K562 (cell line): ENCODE measurements at regions not wholly inside any gene's neighbourhood (a gene's known extent, or its start where the extent isn't known, plus 50 kb on each side); places are given as distances from the start of the nearest gene placed in this dataset.

ENCODE experiments used
- ATAC-seq: fragments of 200-7000 bp; cut with Tn5 transposase; 3 replicates; pipeline ENCODE4 v1.9.1; 2020; ENCODE audit warnings: moderate library complexity
- BruUV-seq: library from RNA; stranded (reverse); fragments of 400-500 nt; replicated peaks from 2 replicates; lab custom pipeline; 2021; lab: Mats Ljungman, UMichigan
- CTCF ChIA-PET: fragments of 300-600 bp; formaldehyde crosslinking; extraction: SDS; loops from one replicate; lab custom pipeline; 2021; ENCODE audit warnings: low intra/inter-chr PET ratio; lab: Yijun Ruan, JAX
- POLR2A ChIA-PET: fragments of 300-600, 350-650 bp; sonication (Branson Sonifier 250); formaldehyde crosslinking; extraction: SDS; loops from one replicate; lab custom pipeline; 2021; ENCODE audit warnings: antibody characterized with exemption, inconsistent platforms; lab: Yijun Ruan, JAX
- DNase-seq, 4 experiments: peaks; one replicate each; pipeline versions ENCODE4 v3.0.0 to v3.0.0-alpha.2; 2011 to 2018; ENCODE audit warnings: low spot score in 3 of 4, mixed read lengths in 3 of 4; ENCODE audit errors: extremely low read depth in 1 of 4
- FAIRE-seq: peaks from 2 replicates; lab custom pipeline; 2011; peaks lifted over from hg19 to GRCh38; lab: Jason Lieb, UNC
- H2AFZ ChIP-seq: 2 replicates; pipeline ENCODE4 v1.6.0; 2011; ENCODE audit warnings: low read depth, low read length, control low read depth, inconsistent platforms
- H3K27ac ChIP-seq: fragments of 200-600 bp; 3 replicates; pipeline ENCODE4 v1.8.0; 2011; ENCODE audit warnings: low read depth, mild to moderate bottlenecking, control low read depth, inconsistent platforms, low read length, moderate library complexity, mixed read lengths; ENCODE audit errors: extremely low read depth
- H3K27me3 ChIP-seq, 2 experiments: fragments of 300-600 bp in 1 of 2; 2 replicates in 1 of 2; 3 replicates in 1 of 2; pipeline versions ENCODE4 v1.6.0 to v1.8.0; 2011; ENCODE audit warnings: inconsistent platforms in 2 of 2, low read length in 2 of 2, mild to moderate bottlenecking in 1 of 2, mixed read lengths in 1 of 2, moderate library complexity in 1 of 2; ENCODE audit not compliant: control insufficient read depth in 2 of 2, insufficient read depth in 2 of 2
- H3K36me3 ChIP-seq: fragments of 300-600 bp; 3 replicates; pipeline ENCODE4 v1.8.0; 2011; ENCODE audit warnings: mild to moderate bottlenecking, low read length, inconsistent platforms; ENCODE audit not compliant: control insufficient read depth, insufficient read depth
- H3K4me1 ChIP-seq, 2 experiments: fragments of 200-600 bp in 1 of 2; replicated peaks in 1 of 2; 2 replicates in 1 of 2; 3 replicates in 1 of 2; pipeline versions ENCODE4 v1.5.1 to v1.8.0; 2011; ENCODE audit warnings: inconsistent platforms in 2 of 2, low read length in 2 of 2, mild to moderate bottlenecking in 1 of 2, mixed read lengths in 1 of 2, moderate library complexity in 1 of 2; ENCODE audit not compliant: control insufficient read depth in 2 of 2, insufficient read depth in 2 of 2
- H3K4me2 ChIP-seq: 2 replicates; pipeline ENCODE4 v1.6.1; 2011; ENCODE audit warnings: low read length, control low read depth, inconsistent platforms, mixed read lengths; ENCODE audit not compliant: insufficient read depth
- H3K4me3 ChIP-seq: fragments of 200-600 bp; sonication (generic), shearing (Covaris generic); 2 replicates; pipeline ENCODE4 v1.5.1; 2016; ENCODE audit warnings: control low read depth, inconsistent platforms
- H3K79me2 ChIP-seq: fragments of 200-600 bp; 3 replicates; pipeline ENCODE4 v1.8.0; 2011; ENCODE audit warnings: low read length, inconsistent platforms; ENCODE audit not compliant: control insufficient read depth, insufficient read depth
- H3K9ac ChIP-seq, 2 experiments: 2 replicates each; pipeline versions ENCODE4 v1.6.0 to v1.6.1; 2011; ENCODE audit warnings: low read depth in 2 of 2, low read length in 2 of 2, control low read depth in 1 of 2, inconsistent platforms in 1 of 2, mild to moderate bottlenecking in 1 of 2, mixed read lengths in 1 of 2; ENCODE audit not compliant: insufficient read depth in 1 of 2
- H3K9me1 ChIP-seq: one replicate; pipeline ENCODE4 v1.6.0; 2011; ENCODE audit warnings: inconsistent platforms, mild to moderate bottlenecking, low read length, moderate library complexity; ENCODE audit not compliant: control insufficient read depth, insufficient read depth
- H3K9me3 ChIP-seq: replicated peaks from 2 replicates; pipeline ENCODE4 v1.5.1; 2011; ENCODE audit warnings: low read depth, low read length, inconsistent platforms; ENCODE audit not compliant: control insufficient read depth, insufficient read depth
- H4K20me1 ChIP-seq: replicated peaks from 2 replicates; pipeline ENCODE4 v1.6.1; 2011; ENCODE audit warnings: low read length, inconsistent platforms, mixed read lengths; ENCODE audit not compliant: control insufficient read depth, insufficient read depth
- ARNT ChIP-seq, 2 experiments: fragments of 450-650 bp; IDR thresholded peaks; 2 replicates each; pipeline ENCODE4 v1.6.1; 2016; ENCODE audit warnings: mild to moderate bottlenecking in 1 of 2
- CBX1 ChIP-seq: sonication (generic); IDR thresholded peaks from 2 replicates; pipeline ENCODE4 v1.6.1; 2016; ENCODE audit warnings: antibody characterized with exemption, low read depth, mild to moderate bottlenecking
- COPS2 ChIP-seq: fragments of 450-650 bp; conservative IDR thresholded peaks from 2 replicates; pipeline ENCODE4 v1.6.1; 2016; ENCODE audit warnings: mild to moderate bottlenecking, moderate library complexity
- FUS ChIP-seq: fragments of 200-400 bp; formaldehyde crosslinking; optimal IDR thresholded peaks from 2 replicates; pipeline ENCODE3; 2017; ENCODE audit warnings: low read depth, low read length
- GATAD2B ChIP-seq: fragments of 450-650 bp; IDR thresholded peaks from 2 replicates; pipeline ENCODE4 v1.6.1; 2017; ENCODE audit warnings: mild to moderate bottlenecking, borderline replicate concordance
- HDAC8 ChIP-seq: fragments of 450-650 bp; IDR thresholded peaks from 2 replicates; pipeline ENCODE4 v1.6.1; 2016; ENCODE audit warnings: mild to moderate bottlenecking, missing genetic modification characterization, moderate library complexity, missing compliant biosample characterization
- MCM3 ChIP-seq: fragments of 450-650 bp; IDR thresholded peaks from 2 replicates; pipeline ENCODE4 v1.6.1; 2016
- NR0B1 ChIP-seq: fragments of 450-650 bp; IDR thresholded peaks from one replicate; pipeline ENCODE4 v1.6.1; 2018; ENCODE audit warnings: mild to moderate bottlenecking, moderate library complexity; ENCODE audit not compliant: partially characterized antibody
- POU5F1 ChIP-seq: fragments of 150-350 bp; IDR thresholded peaks from 2 replicates; pipeline ENCODE4 v1.6.1; 2014; ENCODE audit warnings: borderline replicate concordance, low read length, low read depth, mild to moderate bottlenecking; ENCODE audit not compliant: partially characterized antibody
- RBM17 ChIP-seq: fragments of 200-400 bp; formaldehyde crosslinking; IDR thresholded peaks from 2 replicates; pipeline ENCODE4 v1.6.1; 2017; ENCODE audit warnings: low read depth, mild to moderate bottlenecking, low read length, borderline replicate concordance
- ZNF224 ChIP-seq: sonication (generic); formaldehyde crosslinking; IDR thresholded peaks from 2 replicates; pipeline ENCODE4 v1.8.0; 2022; ENCODE audit warnings: mild to moderate bottlenecking, missing genetic modification reagents
- ZNF717 ChIP-seq: fragments of 250-450 bp; sonication (Bioruptor Pico); IDR thresholded peaks from 2 replicates; pipeline ENCODE4 v1.5.0; 2021
- WGBS: fragments of 100-300 bp; shearing (Covaris generic); methylation state at CpG from one replicate; pipeline ENCODE4 v1.1.6; 2016; ENCODE audit warnings: low coverage, mixed read lengths; ENCODE audit not compliant: insufficient coverage; ENCODE audit errors: missing lambda C conversion rate; 5-methylcytosine and 5-hydroxymethylcytosine counted together
- in situ Hi-C: fragments of 300-500 bp; cut with MboI; formaldehyde crosslinking; loops from 4 replicates; pipeline ENCODE4 v1.15.0; 2018; ENCODE audit warnings: inconsistent platforms, mixed read lengths
- intact Hi-C: fragments of 100-400 bp; cut with micrococcal nuclease; formaldehyde crosslinking; loops from 2 replicates; pipeline ENCODE4 v1.14.2; 2022

- Histone ChIP-seq H3K4me1 (no peaks in the 10 kb centered on the region), H3K9me3 (no peaks in the 10 kb centered on the region), H3K9ac (no peak overlapping the region), H3K4me3 (no peak overlapping the region), H3K4me2 (no peak overlapping the region), H2AFZ (no peak overlapping the region), H3K27me3 (no peaks in the 10 kb centered on the region), H4K20me1 (no peaks in the 10 kb centered on the region), H3K36me3 (no peaks in the 10 kb centered on the region), H3K27ac (no peak overlapping the region), H3K9me1 (no peaks in the 10 kb centered on the region), H3K79me2 (no peaks in the 10 kb centered on the region)
- ChIA-PET POLR2A (no interaction called here), CTCF (no interaction called here)
- TF ChIP-seq FUS (no peak), ZNF717 (CRISPR knock-in tag) (no peak), RBM17 (no peak), ARNT (IDR thresholded peaks at IDR 0.05) (no peak), ZNF224 (no peak), POU5F1 (no peak), MCM3 (no peak), HDAC8 (no peak), CBX1 (no peak), GATAD2B (no peak), COPS2 (no peak), NR0B1 (no peak)
- no peak for DNase-seq
- in situ Hi-C loops: no loop called here
- BruUV-seq: no TSS peak
- WGBS: 0% methylated on average over 2 of the region's 3 CpGs
- no peak for FAIRE-seq
- ATAC-seq: no peak
- intact Hi-C loops: no loop called here
These were observed 292.2 kb downstream of the MN1 start for GRCh38 chr22:27509132-27509920.
